NCI-H2029 treated with DMSO at 0.1 percent for 48 hours (cell line): ENCODE measurements at regions not wholly inside any gene's neighbourhood (a gene's known extent, or its start where the extent isn't known, plus 50 kb on each side); places are given as distances from the start of the nearest gene placed in this dataset.
A peak's percentile ranks its signal among the peaks of the same experiment; 100 is the strongest.

ENCODE experiments used
- DNase-seq: peaks from one replicate; lab custom pipeline; 2025; lab: John Stamatoyannopoulos, UW

DNA sequence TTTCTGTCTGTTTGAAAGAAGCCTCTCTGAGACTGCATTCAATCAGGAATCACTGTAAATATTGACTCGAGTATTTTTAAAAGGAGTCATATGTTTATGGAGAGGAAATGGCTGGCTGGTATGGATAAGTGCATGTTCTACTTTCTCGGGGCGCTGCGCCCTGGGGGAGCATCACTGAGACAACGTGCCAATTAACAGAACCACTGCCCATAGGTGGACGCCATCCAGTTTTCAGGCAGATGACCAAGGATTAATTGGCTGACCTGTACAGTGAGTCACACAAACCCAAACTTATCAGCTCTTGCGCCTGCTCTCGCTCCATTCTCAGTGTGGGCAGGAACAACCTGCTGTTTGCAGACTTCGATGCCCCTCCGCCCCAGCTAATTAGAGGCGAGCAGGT, 571.2 kb downstream of the QKI start:
- no peak for DNase-seq

DNA sequence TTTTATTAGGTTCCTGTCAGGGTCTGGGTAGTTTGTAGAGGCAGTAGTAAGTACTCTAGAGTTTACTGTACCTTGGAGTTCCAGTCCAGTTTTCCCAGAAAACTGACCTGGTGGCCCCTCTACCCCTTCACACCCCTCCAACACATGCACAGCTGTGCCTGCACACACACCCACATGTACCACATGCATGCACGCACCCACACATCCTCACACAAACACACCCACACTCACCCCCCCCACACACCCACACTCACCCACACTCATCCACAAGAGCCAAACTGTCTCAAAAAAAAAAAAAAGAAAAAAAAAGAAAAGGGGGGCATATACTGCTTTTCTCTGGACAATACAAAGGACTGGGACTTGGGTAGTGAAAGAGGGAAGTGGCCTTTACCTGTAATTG, 570.5 kb downstream of the QKI start:
- DNase-seq = no peak

DNA sequence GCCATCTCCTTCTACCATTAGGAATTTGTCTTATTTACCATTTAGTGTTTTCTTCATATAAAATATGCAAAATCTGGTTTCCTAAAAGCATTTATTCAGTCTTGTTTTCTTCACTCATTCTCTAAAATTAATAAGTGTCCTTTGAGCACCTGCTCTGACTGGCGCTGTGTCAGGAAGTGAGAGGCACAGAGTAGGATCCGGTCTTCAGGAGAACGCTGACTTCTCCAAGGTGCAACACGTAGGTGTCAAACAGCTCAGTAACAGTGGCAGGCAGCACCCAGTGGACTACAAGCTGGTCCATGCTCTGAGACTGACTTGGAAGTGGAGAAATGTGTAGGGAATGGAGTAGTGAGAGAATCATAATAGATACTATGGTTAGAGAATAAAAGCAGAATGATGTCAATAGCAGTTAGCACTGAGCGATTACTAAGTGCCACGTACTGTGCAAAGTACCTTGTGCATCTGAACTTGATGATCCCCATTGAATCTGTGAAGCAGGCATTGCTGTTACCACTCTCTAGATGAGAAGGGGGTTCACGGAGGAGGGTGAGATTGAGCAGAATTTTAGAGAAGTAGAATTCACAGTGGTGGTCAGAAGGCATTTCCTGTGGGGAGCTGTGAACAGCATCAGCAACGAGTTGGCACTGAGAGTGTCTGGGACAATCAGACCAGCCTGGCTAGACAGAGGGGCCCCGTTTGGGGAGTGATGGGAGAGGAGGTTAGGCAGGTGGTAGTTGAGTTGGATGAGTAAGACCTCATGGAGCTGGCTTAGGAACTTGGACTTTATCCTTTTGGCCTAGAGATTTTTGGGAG, 569.8 kb downstream of the QKI start:
- DNase-seq = no peak

DNA sequence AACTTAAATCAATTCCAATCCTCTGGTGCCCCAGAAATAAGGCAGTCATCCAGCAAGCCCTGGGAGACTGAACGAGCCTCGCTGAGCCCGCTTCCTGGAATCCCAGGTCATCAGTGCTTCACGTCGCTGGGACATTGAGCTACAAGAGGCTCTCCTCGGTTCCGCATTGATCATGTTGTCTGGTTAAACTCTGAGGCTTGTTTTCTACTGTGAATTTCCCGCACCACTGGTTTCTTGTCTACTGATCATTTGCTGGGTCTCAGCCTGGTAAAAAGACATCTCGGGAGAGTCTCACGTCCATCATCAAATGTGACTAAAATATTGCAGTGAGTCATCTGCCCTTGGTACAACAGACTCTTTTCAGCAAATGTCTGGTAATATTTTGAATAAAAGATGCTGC, 569.2 kb downstream of the QKI start:
- no peak for DNase-seq

DNA sequence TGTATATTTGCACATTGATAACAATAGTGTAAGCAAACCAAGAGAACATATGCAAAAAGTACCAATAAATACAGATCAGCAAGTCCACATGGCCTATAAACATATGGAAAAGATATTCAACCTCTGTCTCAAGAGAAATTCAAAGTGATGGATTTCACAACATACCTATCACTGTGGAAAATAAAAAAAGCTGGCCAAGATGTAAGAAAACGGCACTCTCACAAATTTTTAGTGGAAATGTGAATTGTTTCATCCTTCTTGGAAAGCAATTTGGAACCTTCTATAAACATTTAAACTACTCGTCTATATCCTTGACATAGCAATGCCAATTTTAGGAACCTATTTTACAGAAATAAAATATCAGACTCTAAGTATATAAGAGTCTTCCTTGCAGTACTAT, 559.8 kb downstream of the QKI start:
- DNase-seq = no peak

DNA sequence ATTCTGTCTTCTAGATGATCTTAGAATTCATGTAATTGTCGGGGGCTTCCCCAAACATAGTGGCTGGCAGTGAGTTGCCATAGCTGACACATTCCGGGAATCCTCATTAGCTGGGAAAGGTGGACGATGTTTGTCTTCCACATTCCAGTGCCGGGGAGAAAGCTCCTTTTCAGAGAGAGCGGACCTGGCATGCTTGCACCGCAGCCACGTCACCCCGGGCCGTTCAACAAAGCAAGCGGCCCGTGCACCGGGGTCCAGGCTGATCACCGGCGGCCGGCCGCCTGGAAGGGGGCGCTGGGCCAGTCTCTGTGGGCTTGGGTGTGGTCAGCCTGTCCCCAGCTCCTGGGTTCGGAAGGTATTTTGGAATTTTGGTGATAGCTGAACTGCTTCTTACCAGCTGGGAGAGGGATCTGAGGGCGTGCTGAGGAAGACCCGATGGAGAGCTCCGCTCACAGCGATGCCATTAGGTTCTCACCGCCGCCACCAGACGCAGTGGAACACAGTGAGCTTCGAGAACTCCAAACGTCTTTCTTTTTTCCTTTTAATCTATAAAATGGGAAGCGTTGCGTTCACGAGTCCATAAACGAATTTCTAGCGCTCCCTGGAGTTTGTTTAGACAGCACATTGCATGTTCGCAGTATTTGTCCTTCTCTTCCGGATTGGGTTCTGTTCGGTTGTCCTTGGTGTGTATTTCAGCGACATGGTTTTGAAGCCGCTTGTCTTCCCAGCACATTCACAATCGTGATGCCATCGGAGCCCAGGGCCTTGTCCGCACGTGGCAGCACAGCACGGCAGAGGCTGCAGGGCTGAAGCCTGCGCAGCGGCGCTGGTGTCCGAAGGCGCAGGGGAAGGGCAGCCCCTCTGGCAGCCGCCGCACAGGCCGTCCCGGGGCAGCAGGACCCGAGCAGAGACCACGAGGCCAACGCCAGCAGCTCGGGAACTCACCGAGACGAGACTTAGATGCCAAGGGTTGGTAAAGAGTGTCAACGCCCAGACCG, 557.6 kb downstream of the QKI start:
- no peak for DNase-seq

DNA sequence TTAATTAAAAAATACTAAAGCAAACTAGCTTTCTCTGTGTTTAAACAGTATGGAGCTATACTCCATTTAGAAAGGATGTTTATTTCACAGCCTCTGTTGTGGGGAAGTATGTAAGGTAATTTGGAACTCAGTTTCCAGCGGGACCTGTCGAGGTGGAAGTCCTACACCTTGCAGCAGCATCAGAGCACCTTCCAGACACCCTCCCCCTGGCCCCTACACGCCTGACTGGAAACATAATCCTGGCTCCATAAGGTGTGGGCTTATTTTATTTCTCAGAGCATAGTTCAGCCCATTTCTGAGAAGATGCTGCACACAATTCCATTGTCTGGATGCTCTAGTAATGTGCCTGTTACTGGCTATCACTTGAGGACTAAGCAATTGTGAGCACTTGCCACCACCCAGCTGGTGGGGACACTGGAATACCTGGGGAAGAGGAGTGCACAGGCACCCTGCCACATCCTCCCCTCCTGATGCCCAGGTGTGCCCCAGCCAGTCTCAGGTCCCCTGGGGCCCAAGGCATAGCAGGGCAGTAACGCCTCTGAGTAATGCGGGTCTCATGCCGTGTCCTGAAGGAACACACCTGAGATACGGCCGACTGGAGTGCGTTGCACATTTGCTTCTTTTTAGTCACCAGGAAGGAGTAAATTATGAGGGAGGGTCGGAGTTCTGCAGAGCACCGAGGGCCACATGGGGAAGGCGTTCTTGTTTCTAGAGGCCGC, 556.5 kb downstream of the QKI start:
- no peak for DNase-seq

DNA sequence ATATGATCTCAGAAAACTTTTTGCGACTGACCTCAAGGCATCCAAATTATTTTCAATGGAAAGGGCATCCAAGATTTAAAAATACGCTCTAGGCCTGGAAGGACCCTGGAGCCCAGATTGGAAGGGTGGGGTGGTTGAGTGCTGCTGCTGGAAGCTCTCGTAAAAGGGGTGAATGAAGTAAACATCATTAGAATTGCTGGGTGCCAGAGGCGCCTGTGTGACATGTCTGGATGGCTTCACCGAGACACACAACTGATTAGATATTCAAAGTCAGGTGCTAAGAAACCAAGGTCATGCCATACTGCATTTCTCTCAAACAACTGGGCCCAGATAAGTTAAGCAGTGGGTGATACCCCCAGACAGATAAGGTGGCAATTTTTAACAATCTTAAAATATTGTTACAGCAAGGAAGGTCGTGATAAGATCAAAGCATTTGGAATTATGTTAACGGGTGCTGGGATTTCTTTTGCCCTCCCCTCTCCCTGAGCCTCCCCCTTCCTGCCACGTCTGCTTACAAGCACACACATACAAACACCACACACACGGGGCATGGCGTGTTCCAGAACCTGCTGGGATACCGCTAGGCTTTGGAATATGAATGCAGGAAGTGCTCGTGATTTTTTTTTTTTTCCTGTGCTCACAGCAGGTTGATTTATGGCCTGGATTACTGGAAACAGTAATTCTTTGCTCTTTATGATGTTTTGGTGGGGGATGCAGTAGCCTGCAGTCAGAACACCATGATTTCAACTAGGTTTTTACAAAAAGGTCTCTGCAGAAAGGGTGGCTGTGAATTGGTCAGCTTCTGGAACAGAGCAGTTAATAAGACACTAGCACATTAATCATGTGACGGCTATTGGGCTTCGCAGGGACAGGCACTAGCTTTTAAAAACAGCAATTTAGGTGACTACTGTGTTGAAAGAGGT, 551.2 kb downstream of the QKI start:
- DNase-seq = no peak

DNA sequence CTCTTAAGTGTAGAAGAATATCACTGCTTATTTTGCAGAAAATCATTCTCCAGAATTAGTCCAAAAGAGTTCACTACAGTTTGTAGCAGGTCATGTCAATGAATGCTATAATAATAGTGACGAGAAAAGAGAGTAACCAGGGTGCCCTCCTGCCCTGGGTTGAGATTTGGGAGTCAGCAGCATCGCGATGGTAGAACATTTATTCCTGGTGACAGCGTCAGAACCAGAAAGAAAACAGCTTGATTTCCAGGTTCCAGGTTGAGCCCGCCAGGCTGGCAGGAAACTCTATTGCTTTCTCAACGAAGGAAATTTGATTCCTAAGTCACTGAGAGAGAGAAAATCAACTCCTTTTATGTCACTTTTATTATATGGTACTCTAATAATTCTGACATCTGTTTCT, 550.3 kb downstream of the QKI start:
- no peak for DNase-seq

DNA sequence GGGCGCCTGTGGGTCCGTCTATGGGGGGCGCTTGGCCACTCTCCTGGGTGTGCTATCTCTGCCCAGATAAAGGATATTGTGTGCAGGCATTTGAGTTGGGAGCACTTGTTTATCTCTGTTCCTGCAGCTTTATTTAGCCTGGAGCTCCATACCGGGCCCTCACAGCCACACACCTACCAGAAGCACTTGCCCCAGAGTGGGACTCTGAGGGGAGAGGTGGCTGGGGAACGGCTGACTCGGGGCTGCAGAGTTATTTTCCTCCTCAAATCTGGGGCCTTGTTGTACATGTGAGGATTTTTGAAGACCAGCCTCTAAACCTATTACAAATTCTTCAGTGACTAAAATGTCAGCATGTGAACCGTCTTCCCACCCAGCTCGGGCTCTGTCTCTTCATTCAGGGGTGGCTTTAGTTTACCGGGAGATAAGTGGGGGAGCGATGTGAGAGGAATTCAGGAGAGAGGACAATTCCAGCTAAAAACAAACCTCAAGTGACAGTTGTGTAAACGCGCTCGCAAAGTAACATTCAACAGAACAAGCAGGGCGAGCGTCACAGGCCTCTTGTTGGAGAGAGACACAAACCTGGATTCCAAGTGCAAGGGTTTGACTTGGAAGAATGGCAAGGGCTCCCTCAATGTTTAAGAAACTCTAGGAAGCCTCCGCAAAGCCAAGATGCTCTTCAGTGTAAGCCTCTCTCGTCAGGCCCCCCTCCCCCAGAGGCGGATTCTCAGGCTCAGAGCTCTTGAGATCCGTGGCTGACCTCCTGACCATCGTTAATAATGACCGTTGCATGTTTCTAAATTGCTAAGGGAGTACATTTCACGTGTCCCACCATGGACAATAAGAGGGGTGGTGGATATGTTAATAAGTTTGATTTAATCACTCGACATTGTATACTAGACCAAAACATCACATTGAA, 548.9 kb downstream of the QKI start:
- DNase-seq = no peak

DNA sequence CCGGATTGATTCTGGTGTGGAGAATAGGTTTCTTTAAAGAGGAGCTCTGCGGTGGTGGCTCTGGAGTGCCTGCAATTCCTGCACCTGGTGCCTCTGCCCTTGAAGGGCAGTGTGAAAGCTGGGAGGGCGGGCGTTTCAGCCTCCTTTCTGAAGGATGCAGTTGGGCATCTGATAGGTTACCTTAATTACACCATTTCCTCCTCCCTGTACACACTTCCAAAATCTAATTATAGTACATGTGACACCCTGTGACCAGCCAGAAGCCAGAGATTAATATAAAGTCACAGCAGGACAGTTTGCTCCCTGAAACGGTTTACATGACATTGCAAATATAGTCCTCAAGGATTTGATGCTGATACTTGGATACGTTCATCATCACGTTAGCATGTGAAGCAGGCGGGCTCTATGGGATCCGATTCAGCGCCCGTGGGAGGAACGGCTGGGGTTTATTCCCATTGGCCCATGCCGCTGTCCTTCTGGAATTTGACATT, 548.2 kb downstream of the QKI start:
- DNase-seq = no peak

DNA sequence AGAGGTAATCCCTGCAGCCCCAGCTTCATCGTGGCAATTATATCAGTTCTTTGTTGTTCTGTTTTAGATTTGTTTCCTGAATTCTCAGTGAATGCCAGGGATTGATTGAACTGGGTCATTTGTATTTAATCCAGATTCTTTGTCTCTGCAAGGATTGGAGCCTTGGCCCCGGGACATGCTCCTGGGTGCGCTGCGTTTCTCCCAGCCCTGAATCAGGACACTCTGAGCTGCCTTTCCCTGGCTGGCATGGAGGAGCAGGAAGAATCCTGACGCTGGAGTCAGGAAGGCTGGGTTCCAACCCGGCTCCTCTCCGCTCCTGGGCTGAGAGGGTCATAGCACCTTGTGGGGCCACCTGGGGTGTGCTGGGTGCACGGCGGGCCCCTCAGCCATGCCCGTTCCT, 545.6 kb downstream of the QKI start:
- no peak for DNase-seq

DNA sequence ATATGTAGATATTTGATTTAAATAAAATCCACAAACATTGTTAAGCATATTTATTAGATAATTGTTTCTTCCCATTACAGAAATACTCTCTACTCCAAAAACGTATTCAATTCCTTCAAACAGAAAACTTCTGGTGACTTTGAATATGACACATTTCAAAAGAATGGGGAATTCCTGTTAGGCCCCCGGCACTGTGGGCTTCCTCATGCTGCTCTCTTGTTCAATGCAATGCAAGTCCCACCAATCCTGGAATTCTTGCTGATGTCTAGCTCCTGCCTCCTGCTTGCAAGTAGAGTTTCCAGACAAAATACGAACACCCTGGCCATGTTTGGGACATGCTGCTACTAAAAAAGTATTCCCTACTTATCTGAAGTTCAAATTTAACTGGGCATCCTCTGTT, 544.1 kb downstream of the QKI start:
- no peak for DNase-seq

DNA sequence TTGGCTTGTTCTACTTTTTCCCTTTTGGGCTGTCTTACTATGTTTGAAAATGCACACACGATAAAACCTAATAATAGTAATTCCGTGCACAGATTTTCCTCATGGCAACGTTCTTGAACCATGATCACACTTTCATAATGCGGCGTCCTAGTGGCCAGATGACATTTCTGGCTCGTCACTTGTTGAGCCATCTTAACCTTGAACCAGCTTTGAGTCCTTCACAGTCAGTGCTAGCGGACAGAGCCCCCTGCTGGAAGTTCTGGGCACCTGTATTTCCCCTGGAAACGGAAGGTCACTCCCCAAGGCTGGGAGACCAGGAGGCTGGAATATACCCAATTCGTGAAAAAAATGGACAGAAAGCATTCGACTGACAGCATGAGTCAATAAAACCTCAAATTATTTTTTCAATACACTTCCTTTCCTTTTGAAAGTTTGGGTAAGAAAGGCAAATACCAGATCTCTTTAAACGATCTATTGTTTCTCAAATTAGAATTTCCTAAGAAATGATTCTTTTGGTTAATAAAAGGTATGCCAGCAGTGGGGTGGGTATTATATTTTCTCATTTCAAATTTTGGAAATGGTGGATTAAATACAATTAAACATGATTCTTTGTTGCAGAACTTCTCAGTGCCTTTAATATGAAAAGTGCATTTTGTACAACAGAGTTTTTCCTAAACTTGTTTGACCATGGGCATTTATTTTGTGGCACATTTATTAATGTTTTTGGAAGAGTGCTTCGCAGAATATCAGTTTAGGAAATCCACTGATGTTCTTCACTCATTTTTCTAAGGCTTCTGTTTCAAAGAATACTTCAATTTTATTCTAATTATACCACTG, 542.3 kb downstream of the QKI start:
- DNase-seq = peak; percentile 80

DNA sequence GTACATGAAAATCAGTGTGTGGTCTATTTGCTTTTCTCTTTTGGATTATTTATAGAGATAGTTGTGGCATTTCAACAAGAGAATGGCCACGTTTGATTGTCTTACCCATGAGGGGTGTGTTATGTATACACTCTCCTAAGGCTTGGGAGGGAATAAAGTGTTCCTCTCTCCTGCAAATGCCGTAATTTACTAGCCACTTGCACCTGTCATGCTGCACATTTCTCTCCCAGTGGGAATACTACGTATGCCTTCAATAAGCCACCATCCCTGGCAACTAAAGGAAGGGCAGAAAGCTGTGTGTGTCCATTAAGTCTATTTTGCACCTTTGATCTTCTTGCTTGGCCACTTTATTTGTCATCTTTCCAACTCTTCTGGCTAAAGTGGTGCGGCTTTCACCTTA, 541.2 kb downstream of the QKI start:
- DNase-seq = no peak

DNA sequence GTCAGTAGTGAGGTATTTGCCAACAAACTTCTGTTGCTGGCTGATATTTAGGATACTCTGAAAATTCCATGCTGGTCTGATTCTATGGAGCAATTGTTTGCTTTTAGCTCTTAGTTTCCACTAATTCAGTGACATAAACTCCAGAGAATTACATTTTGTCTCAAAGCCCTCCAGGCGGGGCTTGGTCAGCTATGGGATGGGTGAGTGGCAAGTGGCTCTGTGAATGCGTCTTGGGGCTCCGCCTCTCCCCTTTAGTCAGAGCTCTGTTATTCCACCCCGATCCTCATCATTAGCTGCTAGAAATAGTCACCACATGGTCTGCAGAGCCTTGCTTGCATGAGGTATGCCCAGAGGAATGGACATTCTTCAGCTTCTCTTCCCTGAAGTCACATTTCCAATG, 540.6 kb downstream of the QKI start:
- DNase-seq = no peak

DNA sequence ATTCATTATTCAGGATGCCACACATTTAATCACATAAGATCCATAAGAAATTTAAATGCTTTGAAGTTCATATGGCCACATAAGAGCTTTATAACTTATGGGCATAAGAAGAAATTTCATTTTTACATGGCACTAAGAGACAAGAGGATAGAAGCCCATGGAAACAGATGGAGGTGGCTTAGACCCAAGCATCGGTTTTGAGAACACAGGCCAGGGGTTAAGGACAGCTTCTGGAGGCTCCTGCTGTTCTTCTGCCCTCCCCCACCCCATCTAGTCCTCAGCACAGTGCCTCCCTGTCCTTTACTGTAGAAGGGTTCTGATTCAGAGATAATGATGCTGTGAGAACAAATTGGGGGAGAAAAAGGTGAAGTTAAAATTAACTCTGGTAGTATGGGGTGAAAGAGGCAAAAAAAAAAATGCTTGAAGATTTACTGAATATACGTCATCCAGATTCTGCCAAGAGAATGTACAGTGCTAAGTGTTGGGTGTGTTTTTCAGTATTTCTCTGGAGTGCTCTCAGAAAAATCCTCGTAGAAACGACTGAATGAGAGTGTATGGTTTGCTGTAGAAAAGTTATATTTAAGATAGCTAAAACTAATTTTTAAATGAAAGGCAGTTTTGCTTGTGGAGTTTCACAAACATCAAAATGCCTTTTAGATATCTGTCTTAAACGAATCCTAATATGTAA, 539.7 kb downstream of the QKI start:
- DNase-seq = no peak

DNA sequence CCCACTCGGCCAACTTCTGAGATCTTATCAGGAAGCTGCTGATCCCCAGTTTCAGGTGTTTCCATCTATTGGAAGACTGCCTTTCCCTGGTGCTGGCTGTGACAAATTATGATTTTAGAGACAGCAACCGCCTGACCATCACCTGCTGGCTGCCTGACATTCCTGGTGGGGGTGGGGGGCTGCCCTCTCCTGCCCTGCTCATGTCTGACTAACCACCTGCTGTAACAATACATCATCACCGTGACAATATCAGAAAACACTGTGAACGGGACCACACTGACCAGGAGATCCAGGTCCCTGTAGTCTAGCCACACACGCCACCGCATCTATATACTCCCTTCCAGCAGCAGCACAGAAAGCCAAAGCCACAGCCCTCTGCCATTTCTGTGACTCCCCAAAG, 537.5 kb downstream of the QKI start:
- DNase-seq = no peak

DNA sequence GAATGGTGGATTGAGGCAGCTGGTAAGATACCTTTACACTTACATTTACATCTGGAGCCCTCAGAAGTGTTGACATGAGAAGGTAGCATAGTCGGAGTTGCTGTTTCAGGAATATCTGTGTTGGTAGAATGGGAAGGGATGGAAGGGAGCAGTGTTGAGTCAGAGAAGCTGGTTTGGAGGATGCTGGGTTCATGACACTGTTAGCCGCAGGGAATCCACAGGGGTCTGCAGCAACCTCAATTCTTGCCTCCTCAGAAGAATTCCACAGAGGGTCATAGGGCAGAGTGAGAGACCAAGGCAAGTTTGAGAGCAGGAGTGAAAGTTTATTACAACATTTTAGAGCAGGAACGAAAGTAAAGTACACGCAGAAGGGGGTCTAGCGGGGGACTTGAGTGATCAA, 536.8 kb downstream of the QKI start:
- no peak for DNase-seq
